HG02852 (cell line): ENCODE measurements at regions not wholly inside any gene's neighbourhood (a gene's known extent, or its start where the extent isn't known, plus 50 kb on each side); places are given as distances from the start of the nearest gene placed in this dataset.

Experiments used
- ATAC-seq: cut with Tn5 transposase; IDR thresholded peaks from one replicate; pipeline ENCODE4 v1.9.1; 2021; ENCODE audit warnings: mild to moderate bottlenecking, moderate library complexity; ENCODE audit not compliant: unreplicated experiment

DNA sequence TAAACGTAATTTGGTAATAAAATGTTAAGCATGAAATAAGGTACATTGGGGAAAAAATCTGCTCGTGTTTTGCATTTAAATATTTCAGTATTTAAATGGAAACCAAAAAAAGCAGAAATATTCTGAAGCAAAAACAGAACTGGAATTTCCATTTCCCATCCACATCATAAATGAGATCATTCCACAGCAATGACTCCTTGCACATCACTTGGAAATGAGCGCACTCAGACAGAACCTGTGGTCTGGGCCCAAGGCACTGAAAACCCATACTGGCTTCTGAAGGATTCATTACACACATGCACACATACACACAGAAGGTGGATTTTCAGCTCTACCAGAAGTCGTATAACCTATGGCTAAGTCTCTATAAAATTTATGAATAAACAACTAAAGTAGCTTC, 174.8 kb downstream of the IBTK start:
- ATAC-seq = no peak

DNA sequence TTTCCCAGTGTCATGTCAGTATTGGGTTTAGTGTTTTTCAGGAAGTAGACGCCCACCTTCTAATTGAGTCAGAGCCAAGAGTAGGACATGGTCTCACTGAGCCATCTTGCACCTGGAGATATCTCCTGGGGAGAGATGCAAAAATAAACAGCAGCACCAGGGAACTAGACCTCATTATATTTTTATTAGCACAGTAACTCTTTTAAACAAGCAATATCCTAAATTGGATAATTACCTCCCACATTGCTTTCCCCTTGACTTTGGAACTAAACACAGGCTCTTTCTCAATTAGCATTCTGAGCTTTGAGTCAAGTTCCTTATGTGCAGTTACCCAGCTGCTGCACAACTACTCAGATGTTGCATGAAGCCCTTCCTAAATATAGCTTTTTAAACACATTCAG, 175.4 kb downstream of the IBTK start:
- no peak for ATAC-seq

DNA sequence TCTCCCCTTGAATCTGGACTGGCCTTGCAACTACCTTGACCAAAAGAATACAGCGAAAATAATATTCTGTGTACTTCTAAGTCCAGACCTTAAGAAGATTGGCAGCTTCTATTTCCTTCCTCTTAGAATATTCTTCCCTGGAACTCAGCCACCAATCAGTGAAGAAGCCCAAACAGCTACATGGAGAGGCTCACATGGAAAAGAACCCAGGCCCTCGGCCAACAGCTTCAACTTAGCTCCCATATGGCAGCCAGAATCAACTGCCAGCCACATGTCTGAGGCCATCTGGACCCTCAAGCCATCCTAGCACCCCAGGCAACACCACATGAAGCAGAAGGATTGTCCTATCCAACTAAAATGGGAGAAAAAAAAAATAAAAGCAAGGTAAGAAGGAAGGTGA, 178.8 kb downstream of the IBTK start:
- no peak for ATAC-seq

DNA sequence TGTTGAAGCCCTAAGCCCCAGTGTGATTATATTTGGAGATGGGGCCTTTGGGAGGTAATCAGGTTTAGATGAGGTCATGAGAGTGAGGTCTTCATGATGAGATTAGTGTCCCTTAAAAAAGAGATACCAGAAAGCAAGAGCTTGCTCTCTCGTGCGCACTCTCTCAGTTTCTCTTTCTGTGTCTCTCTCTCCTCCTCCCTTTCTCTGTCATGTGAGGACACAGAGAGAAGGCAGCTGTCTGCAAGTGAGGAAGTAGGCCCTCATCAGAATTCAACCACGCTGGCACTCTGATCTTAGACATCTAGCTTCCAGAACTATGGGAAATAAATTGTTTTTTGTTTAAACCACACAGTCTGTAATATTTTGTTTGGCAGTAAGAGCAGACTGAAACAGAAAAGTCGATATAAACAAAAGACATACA, 180.5 kb downstream of the IBTK start:
- ATAC-seq = peak; percentile 99

DNA sequence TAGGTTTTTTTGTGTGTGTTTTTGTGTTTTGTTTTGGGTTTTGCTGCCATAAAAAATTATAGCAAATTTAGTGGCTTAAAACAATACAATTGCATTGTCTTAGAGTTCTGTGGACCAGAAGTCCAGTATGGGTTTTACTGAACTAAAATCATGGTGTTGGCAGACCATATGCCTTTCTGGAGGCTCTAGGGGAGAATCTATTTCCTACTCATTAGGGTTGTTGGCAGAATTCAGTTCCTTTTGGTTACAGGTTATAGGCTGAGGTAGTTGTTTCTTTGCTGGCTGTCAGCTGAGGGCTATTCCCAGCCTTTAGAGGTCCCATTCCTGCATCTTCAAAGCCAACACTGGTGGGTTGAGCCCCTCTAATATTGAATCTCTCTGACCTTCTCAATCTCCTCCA, 181.3 kb downstream of the IBTK start:
- ATAC-seq = no peak

DNA sequence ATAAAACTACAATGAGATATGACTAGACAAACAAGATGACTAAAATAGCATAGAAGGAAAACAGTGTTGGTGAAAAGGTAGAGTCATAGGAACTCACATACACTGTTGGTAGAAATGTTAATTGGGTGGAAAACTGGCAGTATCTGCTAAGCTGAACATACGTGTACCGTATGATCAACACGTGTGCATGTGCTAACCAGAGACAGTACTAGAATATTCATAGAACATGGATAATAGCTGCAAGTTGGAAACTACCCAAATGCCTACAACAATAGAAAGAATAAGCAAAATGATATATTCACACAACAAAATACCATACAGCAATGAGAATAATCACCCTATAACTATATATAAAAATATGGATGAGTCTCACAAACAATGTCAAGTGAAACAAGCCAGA, 184.0 kb downstream of the IBTK start:
- ATAC-seq = no peak

DNA sequence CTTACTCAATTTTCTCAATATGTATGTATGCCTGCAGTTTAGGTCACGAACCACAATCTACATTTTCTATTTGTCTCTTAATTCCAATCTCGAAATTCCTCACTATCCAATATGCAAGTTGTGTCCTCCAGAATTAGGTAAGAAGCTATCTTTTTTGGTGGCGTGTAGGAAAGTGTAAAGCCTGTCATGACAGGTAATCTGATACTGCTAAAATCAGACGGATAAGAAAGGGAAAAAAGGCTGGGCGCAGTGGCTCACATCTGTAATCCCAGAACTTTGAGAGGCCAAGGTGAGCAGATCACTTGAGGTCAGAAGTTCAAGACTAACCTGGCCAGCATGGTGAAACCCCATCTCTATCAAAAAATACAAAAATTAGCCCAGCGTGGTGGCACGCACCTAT, 185.3 kb downstream of the IBTK start:
- ATAC-seq = no peak

DNA sequence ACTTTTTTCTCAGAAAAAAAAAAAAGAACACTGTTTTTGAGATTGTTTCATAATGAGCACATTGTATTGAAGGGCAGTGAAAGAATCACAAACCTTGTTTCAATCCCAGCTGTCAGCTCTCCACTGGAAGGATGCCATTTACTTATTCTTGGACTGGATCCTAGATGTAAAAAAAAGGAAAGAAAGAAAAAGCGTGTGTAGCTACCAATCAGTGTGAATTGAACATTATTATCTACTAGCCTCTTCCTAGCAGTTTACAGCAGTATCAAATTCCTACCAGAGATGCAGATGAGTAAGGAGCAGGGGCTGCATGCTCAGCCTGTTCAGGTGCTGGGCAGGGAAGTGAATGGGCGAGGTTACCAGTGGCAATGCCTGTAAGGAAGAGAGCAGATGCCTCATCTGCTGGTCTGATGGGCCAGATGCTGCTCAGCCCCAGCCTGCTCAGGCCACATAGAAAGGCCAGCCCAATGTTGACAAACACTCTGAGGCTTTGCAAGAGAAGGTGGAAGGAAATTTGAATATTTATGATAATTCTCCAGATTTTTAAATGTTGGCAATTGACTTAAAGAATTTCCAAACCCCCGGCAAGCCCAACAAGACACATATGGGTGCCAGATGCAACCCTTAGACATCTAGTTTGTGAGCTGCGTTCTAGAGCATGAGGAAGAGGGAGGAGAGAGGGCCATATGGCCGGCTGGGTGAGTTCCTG, 189.5 kb downstream of the IBTK start:
- no peak for ATAC-seq

DNA sequence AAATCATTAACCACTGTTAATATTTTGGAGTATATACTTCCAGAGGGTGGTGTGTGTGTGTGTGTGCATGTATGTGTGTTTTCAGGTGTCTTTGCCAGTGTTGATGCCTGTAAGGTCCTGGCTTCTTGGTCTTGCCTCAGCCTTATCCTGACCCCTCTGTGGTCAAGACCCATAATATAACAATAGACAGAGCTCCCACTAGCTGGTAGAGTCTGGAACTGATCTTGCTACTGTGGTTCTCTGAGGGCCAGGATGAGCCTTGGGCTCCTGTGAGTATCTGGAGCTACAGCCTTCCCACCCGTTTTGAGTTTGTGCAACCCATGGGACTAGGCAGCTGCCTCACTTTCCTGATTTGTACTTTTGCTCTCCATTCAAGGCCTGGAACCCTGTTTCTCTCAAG, 191.0 kb downstream of the IBTK start:
- ATAC-seq = no peak

DNA sequence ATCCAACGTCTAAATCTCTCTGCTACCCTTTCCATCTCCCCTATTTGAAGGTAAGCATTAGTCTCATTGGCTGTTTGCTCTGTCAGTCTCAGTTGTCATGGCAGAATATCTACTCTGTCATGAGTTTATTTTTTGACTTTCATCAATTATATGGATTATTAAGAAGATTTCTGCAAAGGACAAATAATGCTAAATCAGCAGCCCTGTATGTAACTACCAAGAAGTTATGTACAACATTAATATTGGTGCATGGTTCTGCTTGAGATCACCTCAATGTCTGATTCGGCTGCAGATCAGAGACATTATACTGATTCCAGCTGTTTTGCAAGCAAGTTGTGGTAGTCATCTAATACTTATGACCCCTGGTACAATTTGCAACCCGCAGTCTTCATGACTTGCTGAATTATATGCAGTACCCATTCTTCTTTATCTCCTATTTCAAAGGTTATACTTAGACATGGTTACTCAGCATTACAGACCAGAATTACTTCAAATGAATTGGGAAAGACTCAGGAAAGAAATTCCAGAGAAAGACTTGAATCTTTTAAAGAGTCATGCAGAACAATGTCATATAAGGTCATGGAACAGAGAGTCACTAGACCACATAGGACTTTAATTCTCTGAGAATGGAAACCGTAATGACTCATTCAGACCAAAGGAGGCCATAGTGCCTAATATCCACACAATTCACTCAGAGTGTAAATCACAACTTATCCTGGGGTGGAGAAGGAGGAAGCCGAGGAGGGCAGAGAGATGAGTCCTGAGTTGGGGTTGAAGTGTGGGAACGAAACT, 201.4 kb downstream of the IBTK start:
- no peak for ATAC-seq

DNA sequence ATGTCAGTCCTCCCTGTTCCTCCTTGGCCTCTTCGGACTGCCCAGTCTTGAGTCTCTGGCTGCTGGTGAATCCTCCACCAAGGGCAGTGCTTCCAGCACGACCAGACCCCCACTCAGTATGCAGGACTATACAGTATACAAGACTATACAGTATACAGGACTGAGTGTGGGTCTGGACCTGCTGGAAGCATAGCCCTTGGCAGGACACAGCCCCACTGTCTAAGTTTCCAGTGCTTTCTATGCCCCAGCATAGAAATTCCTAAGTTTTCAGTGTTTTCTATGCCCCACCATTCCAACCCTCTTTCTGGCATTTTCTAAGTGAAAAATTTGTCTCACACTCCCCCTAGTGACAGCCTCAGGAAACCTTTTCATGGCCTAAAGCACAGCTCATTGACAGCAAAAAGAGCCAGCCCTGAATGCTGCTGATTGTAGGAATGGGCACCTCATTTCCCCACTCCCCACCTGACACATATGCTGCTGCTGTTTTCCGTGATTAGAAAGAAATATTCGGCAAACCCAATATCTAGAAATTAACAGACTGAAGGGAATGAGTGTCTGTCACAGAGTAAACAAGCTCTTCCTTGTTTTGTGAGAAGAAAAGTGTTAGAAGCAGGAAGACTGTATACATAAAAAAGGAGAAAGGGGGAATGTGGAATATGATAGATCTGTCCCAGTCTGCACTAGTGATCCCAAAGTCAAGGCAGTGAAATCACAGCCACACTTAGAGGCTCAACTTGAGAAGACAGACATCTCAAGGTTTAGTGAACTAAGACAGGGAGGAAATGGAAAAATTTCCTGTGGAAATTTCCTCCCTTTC, 206.9 kb downstream of the IBTK start:
- ATAC-seq = peak; percentile 80

DNA sequence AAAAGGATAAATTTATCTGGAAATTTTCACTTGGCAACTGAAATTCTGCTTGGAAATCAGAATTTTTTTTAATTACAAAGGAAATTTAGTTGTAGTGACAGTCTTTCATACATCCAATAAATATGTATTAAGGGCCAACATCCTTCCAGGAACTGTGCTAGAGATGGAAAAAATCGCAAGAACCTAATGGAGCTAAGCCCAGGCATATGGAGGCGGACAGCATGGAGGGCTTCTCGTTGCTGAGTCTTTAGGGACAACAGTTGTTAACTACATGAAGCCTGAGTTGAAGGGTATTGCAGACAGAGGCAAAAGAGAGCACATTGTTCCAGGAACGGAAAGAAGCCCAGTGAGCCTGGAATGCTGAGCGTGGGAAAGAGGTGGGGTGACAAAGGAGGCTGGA, 208.9 kb downstream of the IBTK start:
- no peak for ATAC-seq

DNA sequence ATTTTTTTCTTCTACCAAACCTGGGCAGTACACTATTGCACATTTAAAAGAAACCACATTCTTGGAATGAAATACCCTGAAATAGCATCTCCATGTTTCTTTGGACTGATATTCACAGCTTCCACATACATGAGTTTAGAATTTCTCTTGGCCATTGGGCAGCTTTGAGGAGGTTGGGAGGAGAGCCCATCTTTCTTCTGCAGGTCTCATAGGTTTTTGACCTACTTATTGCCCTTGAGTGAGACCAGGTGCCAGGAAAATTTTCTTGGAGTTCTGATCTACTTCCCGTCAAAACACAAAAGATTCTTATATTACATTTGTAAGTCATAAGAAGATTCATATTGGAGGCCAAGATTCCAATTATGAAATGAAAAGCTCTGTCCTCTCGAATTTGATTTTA, 212.0 kb downstream of the IBTK start:
- no peak for ATAC-seq

DNA sequence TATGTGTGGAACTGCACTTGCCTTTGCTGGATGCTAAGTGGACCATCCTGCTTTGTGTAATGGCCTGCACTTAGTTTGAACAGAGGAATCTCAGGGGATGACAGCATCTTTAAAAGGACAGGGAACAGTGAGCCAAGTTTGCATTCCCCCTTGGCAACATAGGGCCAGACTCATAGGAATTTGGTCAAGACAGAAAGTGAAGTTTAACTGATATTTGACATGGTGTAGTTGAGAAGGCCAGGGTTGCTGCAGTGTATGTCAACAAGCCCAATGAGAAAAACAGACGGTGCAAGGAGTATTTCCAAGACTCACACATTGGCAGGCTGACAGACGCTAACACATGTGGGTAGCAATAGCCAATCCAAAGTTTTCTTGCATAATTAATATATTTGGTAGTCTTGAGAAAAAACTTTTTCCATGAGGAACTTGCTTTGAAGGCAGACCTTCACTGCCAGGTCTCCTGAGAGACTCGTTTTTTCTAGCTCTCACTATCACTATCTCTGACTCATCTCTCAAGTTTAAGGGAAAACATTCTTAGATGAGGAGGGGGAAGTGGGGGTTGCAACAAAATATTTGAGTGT, 213.8 kb downstream of the IBTK start:
- ATAC-seq = no peak

DNA sequence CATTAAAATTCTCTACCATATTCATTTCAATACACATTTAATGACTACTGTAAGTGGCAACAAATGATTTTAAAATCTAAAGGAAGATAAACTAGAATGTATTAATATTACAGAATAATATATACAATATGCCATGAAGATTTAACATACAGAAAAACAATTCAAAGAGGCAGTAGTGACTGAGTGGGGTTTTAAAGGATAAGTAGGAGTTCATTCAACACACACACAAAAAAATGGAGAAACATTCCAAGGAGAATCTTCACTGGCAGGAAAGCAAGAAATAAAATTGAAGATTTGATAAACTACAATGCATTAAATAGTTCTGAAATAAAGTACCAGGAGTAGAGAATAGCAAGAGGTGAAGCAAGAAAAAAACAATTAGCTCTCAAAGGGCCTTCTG, 215.1 kb downstream of the IBTK start:
- no peak for ATAC-seq

DNA sequence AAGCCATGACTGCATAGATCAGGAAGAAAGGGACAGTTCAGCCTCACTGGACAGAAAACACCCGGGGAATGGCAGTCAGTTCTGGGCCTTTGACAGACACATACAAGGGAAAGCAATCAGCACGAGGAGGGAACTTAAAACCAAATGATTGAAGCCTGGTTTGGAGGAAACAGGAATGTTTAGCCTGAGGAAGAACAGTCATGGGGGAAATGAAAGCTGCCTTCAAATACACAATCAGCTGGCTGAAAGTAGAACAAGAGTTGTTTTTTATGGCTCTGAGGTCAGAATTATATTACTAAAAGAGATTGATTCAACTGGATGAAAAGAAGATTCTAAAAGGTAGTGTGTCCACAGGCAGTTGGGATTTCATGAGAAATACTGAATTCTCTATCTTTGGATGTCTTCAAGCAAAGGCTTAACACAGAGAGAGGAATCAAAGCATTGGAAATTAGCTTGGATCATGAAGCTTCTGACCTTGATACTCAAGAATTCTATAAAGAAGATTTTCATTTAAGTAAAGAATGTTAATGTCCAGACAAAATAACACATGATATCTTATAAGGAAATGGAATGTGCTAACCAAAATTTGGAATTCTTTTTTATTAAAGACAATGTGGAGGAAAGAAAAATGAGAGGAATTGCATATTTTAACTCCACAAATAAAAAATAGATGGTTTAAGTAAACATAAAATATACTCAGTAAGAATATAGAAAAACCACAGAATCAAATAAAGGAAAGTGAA, 216.6 kb downstream of the IBTK start:
- ATAC-seq = no peak

DNA sequence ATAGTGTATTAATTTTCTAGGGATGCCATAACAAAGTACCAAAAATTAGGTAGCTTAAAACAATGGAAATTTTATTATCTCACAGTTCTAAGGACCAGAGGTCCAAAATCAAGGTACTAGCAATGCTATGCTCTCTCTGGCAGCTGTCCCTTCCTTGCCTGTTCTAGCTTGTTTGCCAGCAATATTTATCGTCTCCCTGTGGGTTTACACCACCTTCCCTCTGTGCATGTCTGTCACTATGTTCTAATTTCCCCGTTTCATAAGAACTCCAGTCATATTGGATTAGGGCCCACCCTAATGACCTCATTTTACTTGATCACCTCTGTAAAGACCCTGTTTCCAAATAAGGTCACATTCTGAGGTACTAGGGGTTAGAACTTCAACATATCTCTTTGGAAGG, 217.2 kb downstream of the IBTK start:
- no peak for ATAC-seq

DNA sequence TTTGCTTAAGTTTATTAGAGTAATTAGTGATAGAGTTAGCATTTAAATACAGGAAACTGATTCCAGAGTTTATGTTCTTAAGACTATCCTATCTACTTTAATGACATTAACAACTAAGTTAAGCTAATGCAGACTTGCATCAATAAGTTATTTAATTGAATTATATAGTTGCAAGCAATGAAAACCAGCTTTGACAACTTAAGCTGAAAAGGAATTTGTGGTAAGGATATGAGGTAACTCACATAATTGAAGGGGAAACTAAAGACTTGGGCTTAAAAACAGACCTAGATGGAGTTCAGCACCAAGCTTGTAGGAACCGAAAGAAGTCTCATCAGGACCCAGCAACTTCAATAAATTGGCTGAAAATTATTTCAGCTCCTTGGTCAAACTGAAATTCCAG, 222.3 kb downstream of the IBTK start:
- no peak for ATAC-seq

DNA sequence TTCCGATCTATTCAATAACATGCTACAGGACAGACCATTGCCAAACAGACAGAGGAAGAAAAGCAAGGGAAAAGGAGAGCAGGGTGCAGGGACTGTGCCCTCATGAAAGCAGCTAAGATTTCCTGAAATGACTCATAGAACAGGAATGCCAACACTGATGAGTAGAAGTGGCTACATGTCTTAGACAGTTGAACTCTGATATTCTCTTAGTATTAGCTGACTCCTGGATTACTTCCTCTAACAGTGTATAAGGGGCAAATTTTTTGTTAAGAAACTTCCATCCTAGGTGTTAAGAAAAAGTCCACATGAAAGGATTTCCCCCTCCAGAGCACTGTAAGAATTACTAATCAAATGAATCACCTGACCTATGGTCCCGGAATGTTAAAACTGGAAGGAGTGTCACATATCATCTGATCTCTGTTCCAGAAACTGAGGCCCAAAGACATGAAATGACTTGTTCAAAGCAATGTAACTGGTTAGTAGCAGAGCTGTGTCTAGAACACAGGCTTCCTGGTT, 224.9 kb downstream of the IBTK start:
- ATAC-seq = no peak

DNA sequence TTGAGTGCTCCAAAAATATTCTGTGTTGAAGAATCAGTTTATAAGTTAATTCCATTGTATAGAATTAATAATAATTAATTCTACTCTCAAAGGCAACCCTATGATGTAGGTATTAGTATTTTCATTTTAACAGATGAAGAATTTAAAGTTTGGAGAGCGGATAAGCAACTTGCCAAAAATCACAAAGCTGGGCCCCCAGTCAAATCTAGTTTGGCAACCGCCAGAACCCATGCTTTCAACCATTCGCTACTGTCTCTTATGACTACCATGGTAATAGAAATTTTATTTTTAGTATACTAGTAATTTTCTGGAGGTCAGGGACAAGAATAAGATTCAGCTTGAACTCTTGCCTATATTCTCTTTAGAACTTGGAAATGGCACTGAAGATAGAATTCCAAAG, 229.8 kb downstream of the IBTK start:
- ATAC-seq = no peak

DNA sequence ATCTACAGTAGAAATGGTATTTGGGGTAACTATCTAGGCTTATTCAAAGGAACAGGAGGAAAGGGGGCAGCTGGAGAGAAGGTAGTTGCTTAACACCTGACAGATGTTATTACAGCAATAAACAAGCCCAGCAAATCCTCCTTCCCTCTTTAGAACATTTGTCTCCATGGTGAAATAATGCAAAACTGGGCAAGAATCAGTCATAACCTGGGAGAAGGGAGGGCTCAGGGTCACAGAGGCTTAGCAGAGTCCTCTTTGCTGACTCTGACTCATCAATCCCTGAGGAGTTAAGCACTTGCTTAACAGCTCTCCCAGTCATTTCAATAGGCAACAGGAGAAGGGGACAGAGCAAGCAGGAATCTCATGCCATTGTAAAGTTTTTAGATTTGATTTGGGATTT, 230.3 kb downstream of the IBTK start:
- no peak for ATAC-seq
